OCI-LY7 (cell line): ENCODE measurements at regions not wholly inside any gene's neighbourhood (a gene's known extent, or its start where the extent isn't known, plus 50 kb on each side); places are given as distances from the start of the nearest gene placed in this dataset.

Experiments
- BruUV-seq: library from RNA; stranded (reverse); fragments of 400-500 nt; replicated peaks from 2 replicates; lab custom pipeline; 2021; lab: Mats Ljungman, UMichigan
- CTCF ChIA-PET: fragments of 300-600 bp; sonication (Branson Sonifier 250); formaldehyde crosslinking; loops from one replicate; lab custom pipeline; 2022; ENCODE audit warnings: antibody characterized with exemption; ENCODE audit not compliant: unreplicated experiment; lab: Charles Lee
- POLR2A ChIA-PET: fragments of 300-600 bp; sonication (Branson Sonifier 250); formaldehyde crosslinking; loops from one replicate; lab custom pipeline; 2022; ENCODE audit warnings: antibody characterized with exemption; lab: Charles Lee
- DNase-seq: peaks from one replicate; pipeline ENCODE4 v3.0.0-alpha.2; 2015; ENCODE audit warnings: low spot score
- H2AFZ ChIP-seq: fragments of 200-600 bp; sonication (generic), shearing (Covaris generic); 2 replicates; pipeline ENCODE4 v1.6.1; 2014; ENCODE audit warnings: mild to moderate bottlenecking, antibody characterized with exemption, low read length, moderate library complexity
- H3K27ac ChIP-seq: fragments of 200-600 bp; sonication (generic); 2 replicates; pipeline ENCODE4 v1.5.1; 2014; ENCODE audit warnings: mixed run types, low read depth, mild to moderate bottlenecking, moderate library complexity, low read length, inconsistent platforms; ENCODE audit not compliant: poor library complexity, severe bottlenecking
- H3K36me3 ChIP-seq: fragments of 200-600 bp; sonication (generic); 2 replicates; pipeline ENCODE4 v1.6.1; 2014; ENCODE audit warnings: mild to moderate bottlenecking, antibody characterized with exemption, low read length, moderate library complexity, mixed read lengths; ENCODE audit not compliant: insufficient read depth
- H3K4me1 ChIP-seq: fragments of 200-600 bp; sonication (generic); 2 replicates; pipeline ENCODE4 v1.5.1; 2014; ENCODE audit warnings: mild to moderate bottlenecking, low read length; ENCODE audit not compliant: insufficient read depth, poor library complexity, severe bottlenecking
- H3K4me2 ChIP-seq: fragments of 200-600 bp; sonication (generic); 2 replicates; pipeline ENCODE4 v1.6.1; 2014; ENCODE audit warnings: mild to moderate bottlenecking, low read length
- H3K4me3 ChIP-seq: fragments of 200-600 bp; sonication (generic); 2 replicates; pipeline ENCODE4 v1.5.1; 2014; ENCODE audit warnings: mild to moderate bottlenecking, low read depth, low read length; ENCODE audit not compliant: poor library complexity, severe bottlenecking
- H3K79me2 ChIP-seq: fragments of 200-600 bp; sonication (generic); 2 replicates; pipeline ENCODE4 v1.6.1; 2016; ENCODE audit warnings: low read depth, mild to moderate bottlenecking, low read length, moderate library complexity, mixed read lengths; ENCODE audit not compliant: insufficient read depth
- H3K9me2 ChIP-seq: fragments of 200-600 bp; sonication (generic); 2 replicates; pipeline ENCODE4 v1.6.1; 2016; ENCODE audit warnings: mild to moderate bottlenecking, low read length, mixed read lengths; ENCODE audit not compliant: insufficient read depth
- H3K9me3 ChIP-seq: fragments of 200-600 bp; sonication (generic); 2 replicates; pipeline ENCODE4 v1.6.1; 2014; ENCODE audit warnings: mild to moderate bottlenecking, mixed run types, low read length, mixed read lengths
- H4K20me1 ChIP-seq: fragments of 200-600 bp; sonication (generic); 2 replicates; pipeline ENCODE4 v1.6.1; 2014; ENCODE audit warnings: mild to moderate bottlenecking, antibody characterized with exemption, low read length, moderate library complexity, mixed read lengths; ENCODE audit not compliant: insufficient read depth
- CTCF ChIP-seq: fragments of 200-600 bp; sonication (generic); conservative IDR thresholded peaks from 2 replicates; pipeline ENCODE4 v1.5.1; 2014; ENCODE audit warnings: mild to moderate bottlenecking, antibody characterized with exemption, low read length, moderate library complexity, mixed read lengths
- EZH2phosphoT487 ChIP-seq: fragments of 200-600 bp; sonication (generic); IDR thresholded peaks from 2 replicates; pipeline ENCODE4 v1.6.1; 2018; ENCODE audit warnings: low read depth, borderline replicate concordance, mild to moderate bottlenecking, mixed run types, antibody characterized with exemption, low read length, moderate library complexity, mixed read lengths
- intact Hi-C: fragments of 100-400 bp; cut with micrococcal nuclease; formaldehyde crosslinking; loops from one replicate; pipeline ENCODE4 v1.10.0; 2022; ENCODE audit not compliant: unreplicated experiment

GRCh38 chr6:91704531-91704930, 1117.7 kb upstream of the MAP3K7 start:
- CTCF ChIA-PET, result no interaction called here
- Histone ChIP-seq H3K4me2 (no peak overlapping the region), H3K4me3 (no peak overlapping the region), H3K79me2 (no peaks in the 10 kb centered on the region), H4K20me1 (no peaks in the 10 kb centered on the region), H3K36me3 (no peaks in the 10 kb centered on the region), H3K27ac (no peak overlapping the region), H3K9me3 (no peaks in the 10 kb centered on the region), H2AFZ (no peak overlapping the region), H3K4me1 (no peaks in the 10 kb centered on the region), H3K9me2 (no peaks in the 10 kb centered on the region)
- BruUV-seq, result no TSS peak
- TF ChIP-seq EZH2phosphoT487, result no peak
- no peak for TF ChIP-seq CTCF
- POLR2A ChIA-PET, result no interaction called here
- intact Hi-C loops, result no loop called here
- DNase-seq, result no peak

GRCh38 chr6:91697010-91697695, 1110.3 kb upstream of the MAP3K7 start:
- intact Hi-C loops, result no loop called here
- Histone ChIP-seq H4K20me1 (no peaks in the 10 kb centered on the region), H3K36me3 (no peaks in the 10 kb centered on the region), H3K9me2 (no peaks in the 10 kb centered on the region), H3K79me2 (no peaks in the 10 kb centered on the region), H2AFZ (no peak overlapping the region), H3K4me2 (no peak overlapping the region), H3K27ac (no peak overlapping the region), H3K9me3 (no peaks in the 10 kb centered on the region), H3K4me1 (no peaks in the 10 kb centered on the region), H3K4me3 (no peak overlapping the region)
- DNase-seq, result no peak
- CTCF ChIA-PET, result no interaction called here
- no peak for TF ChIP-seq EZH2phosphoT487
- TF ChIP-seq CTCF, result no peak
- BruUV-seq, result no TSS peak
- POLR2A ChIA-PET, result interaction anchor here (0.7 to 1.3 kb wide), 2 partner anchors 517 to 1466 kb away, joined by 3 read pairs; no protein-coding TSS in a partner anchor

GRCh38 chr6:91695221-91695620, 1108.3 kb upstream of the MAP3K7 start:
- H2AFZ ChIP-seq, result no peak overlapping the region
- no peak overlapping the region for H3K4me3 ChIP-seq
- H3K9me3 ChIP-seq, result no peaks in the 10 kb centered on the region
- H3K27ac ChIP-seq, result no peak overlapping the region
- no peaks in the 10 kb centered on the region for H4K20me1 ChIP-seq
- H3K9me2 ChIP-seq, result no peaks in the 10 kb centered on the region
- no peaks in the 10 kb centered on the region for H3K36me3 ChIP-seq
- no peaks in the 10 kb centered on the region for H3K79me2 ChIP-seq
- BruUV-seq, result no TSS peak
- no peak overlapping the region for H3K4me2 ChIP-seq
- H3K4me1 ChIP-seq, result no peaks in the 10 kb centered on the region
- TF ChIP-seq EZH2phosphoT487 (no peak), CTCF (no peak)
- POLR2A ChIA-PET, result interaction anchor here (1.0 kb wide), 1 partner anchor 186 kb away, joined by 3 read pairs; no protein-coding TSS in a partner anchor
- DNase-seq, result no peak
- CTCF ChIA-PET, result no interaction called here
- intact Hi-C loops, result no loop called here
